Esophagus squamous epithelium (tissue), 4 donors: ENCODE measurements at regions not wholly inside any gene's neighbourhood (a gene's known extent, or its start where the extent isn't known, plus 50 kb on each side); places are given as distances from the start of the nearest gene placed in this dataset.
"Not testable (repeated sequence)": the region's sequence is repeated elsewhere in the genome, so short reads cannot be mapped to it uniquely, and the experiment has no call there.

ENCODE experiments used
- CTCF ChIP-seq, 6 experiments: fragments of 450-650 bp in 4 of 6; fragments of 200-600 bp in 2 of 6; sonication (generic) in 2 of 6; IDR thresholded peaks; one replicate each; pipeline ENCODE4 v1.5.1; 2016 to 2019; ENCODE audit warnings: antibody characterized with exemption in 6 of 6, mild to moderate bottlenecking in 4 of 6, moderate library complexity in 4 of 6
- POLR2A ChIP-seq, 4 donors: fragments of 450-650 bp; IDR thresholded peaks; one replicate each; pipeline ENCODE4 v1.6.1; 2017; ENCODE audit warnings: antibody characterized with exemption in 4 of 4, mild to moderate bottlenecking in 4 of 4, moderate library complexity in 3 of 4

- not testable (repeated sequence) for TF ChIP-seq CTCF, POLR2A (IDR thresholded peaks at IDR 0.05)
Observed at GRCh38 chr2:139410147-139410832, 630.1 kb upstream of the NXPH2 start.
